Left cardiac atrium (tissue), 4 donors: ENCODE measurements at regions not wholly inside any gene's neighbourhood (a gene's known extent, or its start where the extent isn't known, plus 50 kb on each side); places are given as distances from the start of the nearest gene placed in this dataset.
"Not testable (repeated sequence)": the region's sequence is repeated elsewhere in the genome, so short reads cannot be mapped to it uniquely, and the experiment has no call there.

ENCODE experiments used
- ATAC-seq, 2 donors: fragments of 200-7000 bp; cut with Tn5 transposase; one replicate each; pipeline ENCODE4 v1.9.1; 2020; ENCODE audit warnings: mild to moderate bottlenecking in 2 of 2, moderate library complexity in 2 of 2
- DNase-seq: peaks from one replicate; pipeline ENCODE4 v3.0.0-alpha.2; 2020
- intact Hi-C, 2 donors: fragments of 100-400 bp; cut with DNase I; formaldehyde crosslinking; loops; one replicate each; pipeline versions ENCODE4 v1.14.1 to v1.15.1; 2022 to 2023
- donor health status: DM: no; HTN: yes; CAD: no.
- donor health status: DM: no; HTN: yes; CAD: no; lungs with severe emphysema.
- donor health status: DM: yes; HTN: yes; CAD: no.
- donor health status: Dilated cardiomyopathy.

DNA sequence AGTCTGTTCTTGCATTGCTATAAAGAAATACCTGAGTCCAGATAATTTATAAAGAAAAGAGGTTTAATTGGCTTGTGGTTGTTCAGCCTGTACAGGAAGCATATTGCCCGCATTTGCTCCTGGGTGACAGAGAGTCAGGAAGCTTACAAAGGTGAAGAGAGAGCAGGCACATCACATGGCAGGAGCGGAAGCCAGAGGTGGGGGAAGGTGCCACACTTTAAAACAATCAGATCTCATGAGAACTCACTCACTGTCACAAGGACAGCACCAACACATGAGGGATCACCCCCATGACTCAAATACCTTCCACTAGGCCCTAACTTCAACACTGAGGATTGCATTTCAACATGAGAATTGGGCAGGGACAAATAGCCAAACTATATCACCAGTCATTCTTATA lies 124.8 kb upstream of the COL5A2 start:
- no peak for DNase-seq
- ATAC-seq, result no peak
- intact Hi-C loops, result no loop called here

- DNase-seq (no peak), ATAC-seq (no peak)
- intact Hi-C loops, result no loop called here
These were observed 125.9 kb upstream of the COL5A2 start for GRCh38 chr2:189305291-189305943.

DNA sequence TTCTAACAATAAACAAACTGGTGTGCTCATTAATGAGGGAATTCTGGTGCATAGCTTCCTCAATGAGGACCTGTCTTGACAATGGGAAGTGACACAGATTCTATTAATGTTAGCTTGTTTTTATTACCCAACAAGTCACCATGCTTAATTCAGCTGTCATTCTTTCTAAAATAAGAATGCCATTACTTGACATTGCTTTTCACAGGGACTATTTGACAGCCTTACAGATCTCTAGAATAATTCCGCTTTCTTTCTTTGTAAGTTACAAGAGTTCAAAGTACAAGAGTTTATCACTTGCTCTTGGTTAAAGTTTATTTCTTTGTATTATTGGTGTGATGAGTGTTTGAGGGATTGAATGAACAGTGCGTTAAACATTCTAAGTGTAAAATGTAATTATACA lies 127.0 kb upstream of the COL5A2 start:
- intact Hi-C loops, result no loop called here
- ATAC-seq (no peak), DNase-seq (no peak)

DNA sequence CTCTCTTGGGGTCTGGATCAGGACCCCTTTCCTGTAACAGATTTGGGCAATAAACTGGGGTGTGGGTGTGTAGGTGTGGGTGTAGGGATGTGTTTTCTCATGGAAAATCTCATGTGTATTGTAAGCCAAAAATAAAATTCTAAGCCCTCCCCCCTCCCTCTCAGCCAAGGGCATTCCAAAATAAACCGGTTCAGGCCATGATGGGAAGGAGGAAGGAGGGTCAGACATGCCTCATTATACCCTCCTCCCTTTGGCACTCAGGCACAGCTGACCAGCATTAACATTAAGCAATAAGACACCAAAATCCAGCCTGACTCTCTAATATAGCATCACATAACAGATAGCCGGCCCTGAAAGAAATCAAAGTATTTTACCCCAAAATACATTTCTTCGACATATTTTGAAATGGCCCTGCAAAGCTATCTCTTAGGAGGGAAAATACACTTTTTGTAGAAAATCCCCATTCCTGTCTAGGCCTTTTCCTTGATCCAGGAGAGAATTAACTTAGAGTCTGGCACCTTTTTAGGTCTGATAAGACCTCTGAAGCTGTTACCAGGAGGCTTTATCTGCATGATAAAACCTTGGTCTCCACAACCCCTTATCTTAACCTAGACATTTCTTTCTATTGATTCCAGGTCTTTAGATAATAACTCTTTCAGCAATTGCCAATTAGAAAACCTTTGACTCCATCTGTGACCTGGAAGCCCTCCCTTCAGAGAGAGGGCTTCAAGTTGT lies 128.7 kb upstream of the COL5A2 start:
- intact Hi-C loops, result no loop called here
- ATAC-seq, result no peak
- DNase-seq, result no peak

DNA sequence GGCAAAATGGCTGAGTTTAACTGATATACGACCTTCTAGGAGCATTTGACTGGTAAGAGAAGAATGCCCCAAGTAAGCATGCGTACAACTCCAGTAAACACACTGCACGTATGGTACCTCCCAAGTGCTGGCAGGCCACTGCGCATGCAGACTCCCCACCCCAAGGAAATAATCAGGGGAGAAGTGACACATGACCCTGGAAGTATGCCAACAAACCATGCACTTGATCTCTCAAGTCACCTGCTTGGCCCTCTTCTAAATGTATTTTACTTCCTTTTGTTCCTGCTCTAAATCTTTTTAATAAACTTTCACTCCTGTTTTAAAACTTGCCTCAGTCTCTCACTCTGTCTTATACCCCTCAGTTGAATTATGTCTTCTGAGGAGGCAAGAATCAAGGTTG lies 129.8 kb upstream of the COL5A2 start:
- ATAC-seq (no peak), DNase-seq (no peak)
- intact Hi-C loops, result no loop called here

GRCh38 chr2:189312211-189312610 lies 129.1 kb upstream of the WDR75 start:
- no peak for ATAC-seq

DNA sequence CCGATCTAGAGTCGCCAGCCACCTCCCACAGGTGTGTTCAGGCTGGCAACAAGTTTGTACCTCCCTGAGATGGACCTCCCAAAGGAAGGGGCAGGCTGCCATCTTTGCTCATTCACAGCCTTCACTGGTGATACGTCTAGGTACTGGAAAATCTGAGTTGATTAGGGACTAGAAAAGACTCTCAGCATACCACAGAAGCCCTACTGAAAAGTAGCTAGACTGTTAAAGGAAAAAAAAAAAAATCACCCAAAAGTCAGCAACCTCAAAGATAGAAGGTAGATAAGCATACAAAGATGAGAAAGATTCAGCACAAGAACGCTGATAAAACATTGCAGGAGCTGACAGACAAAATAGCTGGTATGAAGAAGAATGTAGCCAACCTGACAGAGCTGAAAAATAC lies 128.6 kb upstream of the WDR75 start:
- intact Hi-C loops, result no loop called here
- ATAC-seq, result no peak
- no peak for DNase-seq

More at GRCh38 chr2:189312211-189312610, 129.1 kb upstream of the WDR75 start:
- no peak for DNase-seq
- intact Hi-C loops, result no loop called here

GRCh38 chr2:189318761-189319160 lies 122.5 kb upstream of the WDR75 start:
- ATAC-seq, result no peak
- intact Hi-C loops, result no loop called here
- DNase-seq, result no peak

DNA sequence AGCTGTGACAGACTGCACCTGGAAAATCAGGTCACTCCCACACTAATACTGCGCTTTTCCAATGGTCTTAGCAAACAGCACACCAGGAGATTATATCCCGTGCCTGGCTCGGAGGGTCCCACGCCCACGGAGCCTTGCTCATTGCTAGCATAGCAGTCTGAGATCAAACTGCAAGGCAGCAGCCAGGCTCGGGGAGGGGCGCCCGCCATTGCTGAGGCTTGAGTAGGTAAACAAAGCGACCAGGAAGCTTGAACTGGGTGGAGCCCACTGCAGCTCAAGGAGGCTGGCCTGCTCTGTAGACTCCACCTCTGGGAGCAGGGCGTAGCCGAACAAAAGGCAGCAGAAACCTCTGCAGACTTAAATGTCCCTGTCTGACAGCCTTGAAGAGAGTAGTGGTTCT lies 121.8 kb upstream of the WDR75 start:
- ATAC-seq, DNase-seq, intact Hi-C loops: not testable (repeated sequence)

DNA sequence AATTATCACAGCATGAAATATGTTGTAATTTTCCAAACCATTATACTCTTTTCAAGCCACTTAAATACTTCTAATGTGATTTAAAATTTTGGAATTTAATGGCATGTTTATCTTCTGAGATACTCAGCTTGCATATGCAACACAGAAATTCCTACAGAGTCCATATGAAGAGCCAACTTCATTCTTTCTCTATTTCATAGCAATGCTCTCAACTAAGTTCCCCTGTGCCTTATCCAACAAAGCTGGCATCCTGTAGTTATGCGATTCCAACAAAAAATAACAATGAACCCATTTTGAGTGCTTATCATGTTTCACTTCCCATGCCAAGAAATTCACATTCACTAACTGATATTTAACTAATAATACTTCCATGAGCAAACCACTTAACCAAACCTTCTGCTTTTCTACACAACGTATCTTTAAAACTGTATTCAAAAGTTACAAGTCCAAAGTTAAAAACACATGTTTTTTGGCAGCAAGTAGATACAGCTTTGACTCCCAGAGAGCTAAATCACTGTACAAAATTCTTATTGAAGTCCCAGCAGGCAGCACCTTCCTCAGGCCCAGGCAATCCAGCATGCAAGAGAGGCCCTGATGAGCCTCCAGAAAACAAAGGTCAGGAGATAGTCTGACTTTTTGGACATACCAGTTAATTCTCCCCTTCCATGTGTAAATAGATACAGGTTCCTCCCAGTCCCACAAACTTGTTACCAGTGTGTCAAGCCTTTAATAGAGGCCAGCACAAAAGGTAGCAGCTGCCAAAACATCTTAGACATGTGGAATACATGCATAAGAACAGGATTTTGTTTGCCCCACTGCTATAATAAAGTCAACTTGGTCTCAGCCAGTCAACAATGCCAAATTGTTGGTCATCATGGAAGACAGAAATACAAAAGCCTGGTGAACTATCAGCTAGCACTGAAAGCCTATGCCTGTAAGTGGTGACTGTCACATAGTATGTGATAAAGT lies 113.1 kb upstream of the WDR75 start:
- intact Hi-C loops, result no loop called here
- DNase-seq (no peak), ATAC-seq (peak in 1 of 2 donors; percentile 23)

- ATAC-seq, result no peak
- DNase-seq, result no peak
- intact Hi-C loops, result no loop called here
These were observed 112.4 kb upstream of the WDR75 start for GRCh38 chr2:189328848-189329245.

GRCh38 chr2:189336276-189336975 lies 104.8 kb upstream of the WDR75 start:
- intact Hi-C loops, result no loop called here
- ATAC-seq (no peak), DNase-seq (no peak)

- ATAC-seq (peak; percentile 80 to 94), DNase-seq (no peak)
- intact Hi-C loops, result no loop called here
These were observed 103.6 kb upstream of the WDR75 start for GRCh38 chr2:189337656-189338055.

DNA sequence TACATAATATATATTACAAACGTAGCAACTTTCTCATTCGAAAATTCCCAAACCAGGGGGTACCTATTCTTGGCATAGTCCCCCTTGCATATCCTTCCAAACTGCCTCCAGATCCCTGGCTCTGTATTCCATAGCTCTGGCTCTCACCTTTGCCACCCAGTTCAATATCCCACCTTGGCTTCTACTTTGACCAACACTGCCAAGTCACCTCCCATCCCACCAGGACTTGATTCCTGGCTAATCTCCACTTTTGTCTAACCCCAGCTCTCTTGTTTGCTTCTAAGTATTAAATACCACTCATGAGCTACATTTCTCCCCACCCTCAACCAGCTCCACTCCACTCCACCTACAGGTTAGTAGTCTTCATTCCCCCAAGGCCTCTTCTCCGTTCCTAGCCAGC lies 103.2 kb upstream of the WDR75 start:
- DNase-seq (no peak), ATAC-seq (peak in 1 of 2 donors; percentile 46)
- intact Hi-C loops, result no loop called here

- ATAC-seq (no peak), DNase-seq (no peak)
- intact Hi-C loops, result no loop called here
These were observed 100.2 kb upstream of the WDR75 start for GRCh38 chr2:189341077-189341476.

DNA sequence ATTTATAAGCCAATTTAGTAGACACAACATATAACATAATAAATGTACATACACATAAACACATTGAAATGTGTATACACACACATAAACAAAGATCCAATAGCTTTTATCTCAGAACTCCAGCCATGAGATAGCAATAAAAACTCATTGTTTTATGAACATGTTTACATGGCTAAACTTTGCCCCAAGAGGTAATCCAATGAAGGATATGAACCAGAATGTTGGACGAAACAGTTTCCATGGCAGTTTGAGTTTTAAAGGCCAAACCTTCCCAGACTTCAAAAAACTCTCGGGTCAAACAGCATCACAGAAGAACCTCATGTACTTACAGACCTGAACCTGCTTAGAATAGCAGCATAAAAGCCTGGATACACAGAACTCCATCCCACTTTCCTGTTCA lies 97.2 kb upstream of the WDR75 start:
- DNase-seq, result no peak
- intact Hi-C loops, result no loop called here
- no peak for ATAC-seq

DNA sequence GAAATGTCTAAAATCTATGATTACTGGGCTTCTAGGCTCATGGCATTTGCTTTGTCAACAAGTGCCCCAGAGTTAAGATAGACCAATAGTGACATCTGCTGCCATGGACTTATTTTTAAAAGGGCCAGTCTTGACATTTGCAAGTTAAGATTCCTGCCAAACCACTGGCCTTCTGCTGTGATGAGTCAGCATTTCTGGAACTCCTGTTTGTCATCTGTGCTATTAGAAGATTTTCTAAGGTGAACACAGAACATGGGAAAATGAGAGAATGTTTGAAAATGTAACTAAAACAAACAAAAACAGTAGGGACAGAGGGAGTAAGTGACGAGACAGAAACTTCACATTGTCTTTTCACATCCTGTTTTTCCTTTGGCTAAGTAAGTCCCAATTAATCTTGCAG lies 93.7 kb upstream of the WDR75 start:
- DNase-seq (no peak), ATAC-seq (peak; percentile 80 to 89)
- intact Hi-C loops, result no loop called here

DNA sequence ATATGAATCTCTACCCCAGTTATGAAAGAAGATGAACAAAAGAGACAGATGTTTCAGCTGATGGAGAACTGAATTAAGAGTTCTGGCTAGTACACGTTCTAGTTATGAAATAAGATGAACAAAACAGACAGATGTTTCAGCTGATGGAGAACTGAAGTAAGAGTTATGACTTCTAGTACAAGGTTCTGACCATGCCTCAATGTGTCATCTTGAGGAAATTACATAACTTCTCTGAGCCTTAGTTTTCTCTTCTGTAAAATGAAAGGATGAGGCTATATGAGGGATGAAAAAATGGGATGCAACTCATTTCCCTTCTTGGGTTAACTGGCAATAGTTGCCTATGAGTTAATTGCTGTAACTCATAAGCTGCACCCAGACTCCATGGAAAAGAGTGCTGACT lies 92.9 kb upstream of the WDR75 start:
- intact Hi-C loops, result no loop called here
- ATAC-seq, result no peak
- DNase-seq, result no peak

DNA sequence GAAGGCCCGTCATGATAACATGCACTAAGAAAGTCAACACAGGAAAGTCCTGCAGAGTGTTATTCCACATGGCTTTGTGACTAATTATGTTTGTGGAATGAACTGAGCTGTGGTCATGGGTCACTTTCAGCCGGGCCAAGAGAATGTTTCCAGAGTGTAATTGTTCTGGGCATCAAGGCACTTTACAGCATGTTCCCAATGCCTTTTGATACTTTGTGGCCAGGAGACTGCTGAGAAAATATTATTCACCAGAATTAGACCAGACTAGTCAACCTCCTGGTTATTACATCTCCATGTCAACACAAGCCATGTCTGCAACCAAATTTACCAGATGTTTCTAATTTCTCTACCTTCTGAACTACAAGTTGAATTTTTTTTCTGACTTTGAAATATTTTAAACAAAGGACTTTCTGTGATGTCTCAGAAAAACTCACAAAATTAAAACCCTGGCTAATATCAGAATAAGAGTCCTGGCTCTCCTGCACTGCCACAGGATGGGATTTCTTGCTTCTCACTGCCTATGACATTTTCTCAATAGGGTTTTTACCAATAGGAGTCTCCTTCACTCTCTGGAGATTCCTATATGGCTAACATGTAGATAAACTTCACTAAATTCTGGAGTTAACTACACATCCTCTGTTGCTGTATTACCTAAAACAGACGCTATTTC lies 90.6 kb upstream of the WDR75 start:
- intact Hi-C loops, result no loop called here
- DNase-seq (peak; percentile 25), ATAC-seq (peak; percentile 78 to 93)
